ENCODE measurements at regions not wholly inside any gene's neighbourhood (a gene's known extent, or its start where the extent isn't known, plus 50 kb on each side); places are given as distances from the start of the nearest gene placed in this dataset.

- no peak for DNase-seq (ENCODE audit: low spot score)
- in situ Hi-C loops (cut with MboI; ENCODE audit: low sequenced_read_pairs, unreplicated experiment) = no loop called here
- TF ChIP-seq, protein P1, sequence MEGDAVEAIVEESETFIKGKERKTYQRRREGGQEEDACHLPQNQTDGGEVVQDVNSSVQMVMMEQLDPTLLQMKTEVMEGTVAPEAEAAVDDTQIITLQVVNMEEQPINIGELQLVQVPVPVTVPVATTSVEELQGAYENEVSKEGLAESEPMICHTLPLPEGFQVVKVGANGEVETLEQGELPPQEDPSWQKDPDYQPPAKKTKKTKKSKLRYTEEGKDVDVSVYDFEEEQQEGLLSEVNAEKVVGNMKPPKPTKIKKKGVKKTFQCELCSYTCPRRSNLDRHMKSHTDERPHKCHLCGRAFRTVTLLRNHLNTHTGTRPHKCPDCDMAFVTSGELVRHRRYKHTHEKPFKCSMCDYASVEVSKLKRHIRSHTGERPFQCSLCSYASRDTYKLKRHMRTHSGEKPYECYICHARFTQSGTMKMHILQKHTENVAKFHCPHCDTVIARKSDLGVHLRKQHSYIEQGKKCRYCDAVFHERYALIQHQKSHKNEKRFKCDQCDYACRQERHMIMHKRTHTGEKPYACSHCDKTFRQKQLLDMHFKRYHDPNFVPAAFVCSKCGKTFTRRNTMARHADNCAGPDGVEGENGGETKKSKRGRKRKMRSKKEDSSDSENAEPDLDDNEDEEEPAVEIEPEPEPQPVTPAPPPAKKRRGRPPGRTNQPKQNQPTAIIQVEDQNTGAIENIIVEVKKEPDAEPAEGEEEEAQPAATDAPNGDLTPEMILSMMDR (IDR thresholded peaks at IDR 0.05; ENCODE audit: borderline replicate concordance, control extremely low read depth, extremely low read depth, insufficient read depth, missing control alignments) = no peak
Observed at GRCh38 chr1:192713921-192714320, 78.0 kb downstream of the RGS13 start.

DNA sequence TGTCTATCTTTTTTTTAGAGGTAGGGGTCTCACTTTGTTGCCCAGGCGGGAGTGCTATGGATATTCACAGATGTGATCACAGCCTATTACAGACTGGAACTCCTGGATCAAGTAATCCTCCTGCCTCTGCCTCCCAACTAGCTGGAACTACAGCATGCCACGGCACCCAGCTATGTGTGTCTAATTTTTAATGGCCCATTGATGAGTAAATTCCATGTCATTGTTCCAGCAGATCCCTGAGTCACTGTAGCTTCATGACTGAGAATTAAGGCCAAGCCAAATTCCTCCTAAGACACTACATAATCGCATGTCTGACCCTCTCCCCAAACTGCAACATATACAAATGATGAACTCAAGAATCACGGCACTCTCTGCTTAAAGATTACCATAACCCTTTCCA, 84.2 kb upstream of the RGS2 start:
- in situ Hi-C loops (cut with MboI; ENCODE audit: low sequenced_read_pairs, unreplicated experiment) = no loop called here
- DNase-seq (ENCODE audit: low spot score) = no peak
- TF ChIP-seq, protein P1 (IDR thresholded peaks at IDR 0.05; ENCODE audit: borderline replicate concordance, control extremely low read depth, extremely low read depth, insufficient read depth, missing control alignments) = no peak

DNA sequence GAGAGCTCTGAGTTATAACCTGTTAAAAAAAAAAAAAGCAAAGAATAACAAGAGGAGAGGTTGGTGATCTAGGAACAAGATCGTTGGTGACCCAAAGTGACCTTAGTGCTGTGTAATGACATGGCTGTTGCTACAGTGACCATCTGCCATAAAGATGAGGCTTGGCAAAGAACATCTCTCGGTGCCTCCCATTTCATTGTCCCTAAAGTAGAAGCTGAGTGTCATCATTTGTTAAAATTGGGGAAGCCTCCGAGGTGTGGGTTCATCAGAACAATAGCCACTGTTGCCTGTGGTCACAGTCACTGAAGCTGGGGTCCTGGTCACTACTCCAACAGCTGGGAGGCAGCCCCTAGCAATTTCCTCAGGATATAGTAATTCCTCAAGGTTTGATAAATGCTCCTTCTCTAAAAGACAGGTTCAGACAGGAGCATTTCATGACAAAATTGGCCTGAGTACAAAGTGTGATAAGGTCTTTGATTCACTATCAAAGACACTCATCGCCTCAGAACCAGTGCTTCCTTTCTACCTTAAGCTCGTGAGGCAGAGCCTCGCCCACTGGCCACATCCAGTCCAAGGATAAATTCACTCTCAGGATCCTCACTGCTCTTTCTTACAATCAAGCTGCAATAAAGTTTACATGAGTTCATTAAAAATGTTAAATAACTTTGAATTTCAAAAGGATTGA, 81.9 kb upstream of the RGS2 start:
- TF ChIP-seq, protein P1 (IDR thresholded peaks at IDR 0.05; ENCODE audit: borderline replicate concordance, control extremely low read depth, extremely low read depth, insufficient read depth, missing control alignments) = no peak
- in situ Hi-C loops (cut with MboI; ENCODE audit: low sequenced_read_pairs, unreplicated experiment) = no loop called here
- DNase-seq (ENCODE audit: low spot score) = no peak

- no peak for DNase-seq (ENCODE audit: low spot score)
- TF ChIP-seq, protein P1 (IDR thresholded peaks at IDR 0.05; ENCODE audit: borderline replicate concordance, control extremely low read depth, extremely low read depth, insufficient read depth, missing control alignments) = no peak
- in situ Hi-C loops (cut with MboI; ENCODE audit: low sequenced_read_pairs, unreplicated experiment) = no loop called here
Observed at GRCh38 chr1:192729500-192729899, 79.3 kb upstream of the RGS2 start.

- in situ Hi-C loops (cut with MboI; ENCODE audit: low sequenced_read_pairs, unreplicated experiment) = no loop called here
- TF ChIP-seq, protein P1 (IDR thresholded peaks at IDR 0.05; ENCODE audit: borderline replicate concordance, control extremely low read depth, extremely low read depth, insufficient read depth, missing control alignments) = no peak
- no peak for DNase-seq (ENCODE audit: low spot score)
Observed at GRCh38 chr1:192730198-192730597, 78.6 kb upstream of the RGS2 start.

GRCh38 chr1:192732787-192733186, 76.1 kb upstream of the RGS2 start:
- in situ Hi-C loops (cut with MboI; ENCODE audit: low sequenced_read_pairs, unreplicated experiment) = no loop called here
- no peak for DNase-seq (ENCODE audit: low spot score)
- TF ChIP-seq, protein P1 (IDR thresholded peaks at IDR 0.05; ENCODE audit: borderline replicate concordance, control extremely low read depth, extremely low read depth, insufficient read depth, missing control alignments) = peak; percentile 4

Data from GM13976 (cell line).